ENCODE measurements at regions not wholly inside any gene's neighbourhood (a gene's known extent, or its start where the extent isn't known, plus 50 kb on each side); places are given as distances from the start of the nearest gene placed in this dataset.

DNA sequence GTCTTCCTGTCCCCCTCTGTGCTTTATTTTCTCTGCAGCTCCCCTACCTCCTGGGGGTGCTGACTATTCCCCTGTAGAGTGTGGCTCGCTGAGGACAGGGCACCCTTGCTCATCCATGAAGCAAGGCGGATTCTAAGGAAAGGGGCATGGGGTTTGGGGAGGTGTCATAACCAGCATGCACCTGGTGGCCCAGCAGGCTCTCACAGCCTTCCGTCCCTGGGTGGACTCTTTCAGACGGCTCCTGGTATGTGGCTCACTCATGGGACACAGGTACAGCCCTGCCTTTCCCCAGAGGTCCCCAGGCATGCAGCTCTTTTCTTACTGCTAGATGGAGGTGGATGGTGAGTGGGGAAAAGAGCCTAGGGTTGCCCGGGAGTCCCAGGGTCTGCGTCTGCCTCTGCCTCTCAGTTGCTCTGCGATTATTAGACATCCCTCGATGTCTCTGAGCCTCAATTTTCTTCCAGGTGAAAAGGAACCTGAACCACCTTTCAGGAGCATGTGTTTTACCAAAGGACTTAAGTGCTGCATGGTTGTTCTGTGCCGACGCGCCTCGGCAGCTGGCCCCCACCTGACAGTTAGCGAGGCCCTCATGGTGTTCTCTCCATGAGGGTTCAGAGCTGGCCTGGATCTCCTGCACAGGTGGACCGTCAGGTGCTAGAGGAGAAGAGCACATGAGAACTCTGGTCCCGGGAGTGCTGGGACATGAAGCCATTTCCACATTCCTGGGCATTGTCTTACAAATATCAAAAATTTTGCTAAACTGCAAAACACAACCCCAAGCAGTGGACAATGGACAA is 172.5 kb upstream of the SHH start:
- Histone ChIP-seq H3K36me3 (ENCODE audit: control insufficient read depth, insufficient read depth, low read length) (no peaks in the 10 kb centered on the region), H3K27ac (ENCODE audit: low read depth, low read length) (no peak overlapping the region), H3K9ac (ENCODE audit: low read length) (no peak overlapping the region), H3K4me1 (ENCODE audit: control insufficient read depth, insufficient read depth, low read length) (no peaks in the 10 kb centered on the region), H3K27me3 (ENCODE audit: control insufficient read depth, insufficient read depth, low read length) (no peaks in the 10 kb centered on the region), H3K4me3 (ENCODE audit: low read length) (no peak overlapping the region)

GRCh38 chr7:155984028-155984580 is 171.8 kb upstream of the SHH start:
- H3K27ac ChIP-seq (ENCODE audit: low read depth, low read length) = no peak overlapping the region
- no peaks in the 10 kb centered on the region for H3K36me3 ChIP-seq (ENCODE audit: control insufficient read depth, insufficient read depth, low read length)
- no peak overlapping the region for H3K4me3 ChIP-seq (ENCODE audit: low read length)
- no peaks in the 10 kb centered on the region for H3K4me1 ChIP-seq (ENCODE audit: control insufficient read depth, insufficient read depth, low read length)
- H3K9ac ChIP-seq (ENCODE audit: low read length) = no peak overlapping the region
- H3K27me3 ChIP-seq (ENCODE audit: control insufficient read depth, insufficient read depth, low read length) = no peaks in the 10 kb centered on the region

DNA sequence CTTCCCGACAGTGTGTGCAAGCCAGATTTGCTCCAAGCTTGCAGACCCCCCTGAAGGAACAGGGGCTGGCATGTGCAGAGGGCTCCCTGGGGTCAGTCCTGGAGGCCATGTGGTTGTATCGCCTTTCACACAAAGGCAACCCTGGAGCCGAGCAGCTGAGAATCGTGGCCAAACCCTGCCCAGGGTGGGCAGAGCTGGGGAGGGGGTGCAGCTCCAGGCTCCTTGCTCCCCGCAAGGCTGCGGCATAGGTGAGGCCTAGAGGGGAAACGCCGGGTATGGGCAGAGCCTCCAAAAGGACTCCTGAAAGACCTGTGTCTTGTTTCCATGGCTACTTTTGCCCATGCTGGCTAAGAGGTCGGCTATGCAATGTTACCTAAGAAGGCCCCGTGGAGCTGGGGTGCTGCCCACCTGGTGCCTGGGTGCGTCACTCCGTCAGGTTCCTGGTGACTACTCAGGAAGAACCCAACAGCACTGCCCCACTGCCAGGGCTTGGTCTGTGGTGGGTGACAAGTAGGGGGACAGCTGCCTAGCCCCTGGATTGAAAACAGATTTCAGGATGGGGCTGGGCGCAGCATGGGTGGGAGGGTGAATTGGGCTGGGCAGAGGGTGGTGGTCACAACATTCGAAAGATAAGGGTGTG is 171.0 kb upstream of the SHH start:
- Histone ChIP-seq H3K27ac (ENCODE audit: low read depth, low read length) (no peak overlapping the region), H3K36me3 (ENCODE audit: control insufficient read depth, insufficient read depth, low read length) (no peaks in the 10 kb centered on the region), H3K9ac (ENCODE audit: low read length) (no peak overlapping the region), H3K4me1 (ENCODE audit: control insufficient read depth, insufficient read depth, low read length) (no peaks in the 10 kb centered on the region), H3K27me3 (ENCODE audit: control insufficient read depth, insufficient read depth, low read length) (no peaks in the 10 kb centered on the region), H3K4me3 (ENCODE audit: low read length) (no peak overlapping the region)

GRCh38 chr7:155981703-155982102 is 169.4 kb upstream of the SHH start:
- no peaks in the 10 kb centered on the region for H3K36me3 ChIP-seq (ENCODE audit: control insufficient read depth, insufficient read depth, low read length)
- H3K4me1 ChIP-seq (ENCODE audit: control insufficient read depth, insufficient read depth, low read length) = no peaks in the 10 kb centered on the region
- H3K4me3 ChIP-seq (ENCODE audit: low read length) = no peak overlapping the region
- H3K27ac ChIP-seq (ENCODE audit: low read depth, low read length) = no peak overlapping the region
- H3K27me3 ChIP-seq (ENCODE audit: control insufficient read depth, insufficient read depth, low read length) = no peaks in the 10 kb centered on the region
- no peak overlapping the region for H3K9ac ChIP-seq (ENCODE audit: low read length)

GRCh38 chr7:155980841-155981240 is 168.6 kb upstream of the SHH start:
- no peaks in the 10 kb centered on the region for H3K36me3 ChIP-seq (ENCODE audit: control insufficient read depth, insufficient read depth, low read length)
- H3K9ac ChIP-seq (ENCODE audit: low read length) = no peak overlapping the region
- no peak overlapping the region for H3K4me3 ChIP-seq (ENCODE audit: low read length)
- H3K27ac ChIP-seq (ENCODE audit: low read depth, low read length) = no peak overlapping the region
- H3K4me1 ChIP-seq (ENCODE audit: control insufficient read depth, insufficient read depth, low read length) = no peaks in the 10 kb centered on the region
- no peaks in the 10 kb centered on the region for H3K27me3 ChIP-seq (ENCODE audit: control insufficient read depth, insufficient read depth, low read length)

GRCh38 chr7:155979994-155980393 is 167.7 kb upstream of the SHH start:
- Histone ChIP-seq H3K36me3 (ENCODE audit: control insufficient read depth, insufficient read depth, low read length) (no peaks in the 10 kb centered on the region), H3K4me3 (ENCODE audit: low read length) (no peak overlapping the region), H3K4me1 (ENCODE audit: control insufficient read depth, insufficient read depth, low read length) (no peaks in the 10 kb centered on the region), H3K9ac (ENCODE audit: low read length) (no peak overlapping the region), H3K27me3 (ENCODE audit: control insufficient read depth, insufficient read depth, low read length) (no peaks in the 10 kb centered on the region), H3K27ac (ENCODE audit: low read depth, low read length) (no peak overlapping the region)

- Histone ChIP-seq H3K4me1 (ENCODE audit: control insufficient read depth, insufficient read depth, low read length) (no peaks in the 10 kb centered on the region), H3K4me3 (ENCODE audit: low read length) (no peak overlapping the region), H3K27me3 (ENCODE audit: control insufficient read depth, insufficient read depth, low read length) (no peaks in the 10 kb centered on the region), H3K36me3 (ENCODE audit: control insufficient read depth, insufficient read depth, low read length) (no peaks in the 10 kb centered on the region), H3K27ac (ENCODE audit: low read depth, low read length) (no peak overlapping the region), H3K9ac (ENCODE audit: low read length) (no peak overlapping the region)
These were observed 167.3 kb upstream of the SHH start for GRCh38 chr7:155979566-155979965.

- H3K36me3 ChIP-seq (ENCODE audit: control insufficient read depth, insufficient read depth, low read length) = no peaks in the 10 kb centered on the region
- H3K9ac ChIP-seq (ENCODE audit: low read length) = no peak overlapping the region
- no peak overlapping the region for H3K4me3 ChIP-seq (ENCODE audit: low read length)
- H3K4me1 ChIP-seq (ENCODE audit: control insufficient read depth, insufficient read depth, low read length) = no peaks in the 10 kb centered on the region
- H3K27me3 ChIP-seq (ENCODE audit: control insufficient read depth, insufficient read depth, low read length) = no peaks in the 10 kb centered on the region
- H3K27ac ChIP-seq (ENCODE audit: low read depth, low read length) = no peak overlapping the region
These were observed 163.2 kb upstream of the SHH start for GRCh38 chr7:155975490-155975889.

DNA sequence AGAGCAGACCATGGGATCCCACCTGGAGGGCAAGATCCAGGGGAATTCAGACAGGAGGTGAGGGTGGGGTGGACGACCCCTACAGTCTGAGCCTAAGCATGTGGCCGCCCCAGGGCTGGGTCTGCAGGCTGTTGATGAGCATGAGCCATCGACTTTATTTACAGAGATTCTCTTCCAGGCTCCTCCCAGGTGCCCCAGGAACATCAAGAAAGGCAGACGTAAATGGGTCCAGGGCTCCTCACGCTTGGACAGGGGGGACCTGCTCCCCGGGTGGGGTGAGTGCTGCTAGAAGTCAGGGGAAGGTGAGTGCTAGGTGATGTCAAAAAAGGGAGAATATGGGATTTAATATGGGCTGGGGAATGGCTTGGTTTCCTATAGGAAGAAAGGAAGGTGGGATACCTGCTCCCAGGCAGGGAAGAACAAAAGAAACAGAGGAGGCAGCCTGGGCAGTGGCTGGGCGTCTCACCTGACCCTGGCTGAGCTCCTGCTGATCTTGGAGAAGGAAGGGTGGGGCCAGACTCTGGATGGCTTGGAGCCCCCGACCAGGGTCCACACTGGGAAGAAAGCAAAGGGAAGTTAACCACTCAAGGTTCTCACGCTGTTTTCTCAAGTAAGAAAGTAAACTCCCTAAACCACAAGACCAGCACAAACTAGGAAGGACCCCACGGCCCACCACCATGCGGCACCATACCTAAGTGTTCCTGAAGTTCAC is 162.1 kb upstream of the SHH start:
- Histone ChIP-seq H3K4me3 (ENCODE audit: low read length) (no peak overlapping the region), H3K27ac (ENCODE audit: low read depth, low read length) (no peak overlapping the region), H3K36me3 (ENCODE audit: control insufficient read depth, insufficient read depth, low read length) (no peaks in the 10 kb centered on the region), H3K9ac (ENCODE audit: low read length) (no peak overlapping the region), H3K27me3 (ENCODE audit: control insufficient read depth, insufficient read depth, low read length) (no peaks in the 10 kb centered on the region), H3K4me1 (ENCODE audit: control insufficient read depth, insufficient read depth, low read length) (no peaks in the 10 kb centered on the region)

DNA sequence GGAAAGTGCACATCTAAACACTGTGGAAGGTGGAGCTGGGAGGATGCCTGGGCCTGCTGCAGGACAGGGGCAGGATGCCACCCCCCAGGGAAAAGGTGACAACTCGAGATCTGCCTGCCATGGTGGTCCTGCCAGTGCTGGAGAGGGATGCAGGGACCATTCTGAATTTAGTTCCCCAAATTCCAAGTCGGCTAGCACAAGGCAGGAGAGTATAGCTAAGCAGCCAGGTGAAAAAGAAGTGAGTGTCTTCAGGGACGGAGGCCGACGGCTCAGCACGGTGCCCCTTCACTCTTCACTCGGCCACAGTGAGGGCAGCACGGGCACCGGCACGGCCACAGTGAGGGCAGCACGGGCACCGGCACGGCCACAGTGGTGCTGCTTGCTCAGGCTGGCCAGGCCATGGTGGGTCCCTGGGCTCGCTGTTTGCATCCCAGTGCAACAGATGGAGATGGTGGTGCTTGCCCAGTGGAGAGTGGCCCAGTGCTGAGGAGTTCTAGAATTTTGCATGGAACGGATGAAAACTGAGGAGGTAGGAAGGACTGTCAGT is 161.3 kb upstream of the SHH start:
- Histone ChIP-seq H3K27me3 (ENCODE audit: control insufficient read depth, insufficient read depth, low read length) (no peaks in the 10 kb centered on the region), H3K36me3 (ENCODE audit: control insufficient read depth, insufficient read depth, low read length) (no peaks in the 10 kb centered on the region), H3K4me1 (ENCODE audit: control insufficient read depth, insufficient read depth, low read length) (no peaks in the 10 kb centered on the region), H3K9ac (ENCODE audit: low read length) (no peak overlapping the region), H3K4me3 (ENCODE audit: low read length) (no peak overlapping the region), H3K27ac (ENCODE audit: low read depth, low read length) (no peak overlapping the region)

GRCh38 chr7:155972651-155973390 is 160.6 kb upstream of the SHH start:
- H3K4me3 ChIP-seq (ENCODE audit: low read length) = no peak overlapping the region
- H3K9ac ChIP-seq (ENCODE audit: low read length) = no peak overlapping the region
- H3K36me3 ChIP-seq (ENCODE audit: control insufficient read depth, insufficient read depth, low read length) = no peaks in the 10 kb centered on the region
- no peaks in the 10 kb centered on the region for H3K27me3 ChIP-seq (ENCODE audit: control insufficient read depth, insufficient read depth, low read length)
- H3K27ac ChIP-seq (ENCODE audit: low read depth, low read length) = no peak overlapping the region
- no peaks in the 10 kb centered on the region for H3K4me1 ChIP-seq (ENCODE audit: control insufficient read depth, insufficient read depth, low read length)

- Histone ChIP-seq H3K4me1 (ENCODE audit: control insufficient read depth, insufficient read depth, low read length) (no peaks in the 10 kb centered on the region), H3K9ac (ENCODE audit: low read length) (no peak overlapping the region), H3K4me3 (ENCODE audit: low read length) (no peak overlapping the region), H3K27me3 (ENCODE audit: control insufficient read depth, insufficient read depth, low read length) (no peaks in the 10 kb centered on the region), H3K27ac (ENCODE audit: low read depth, low read length) (no peak overlapping the region), H3K36me3 (ENCODE audit: control insufficient read depth, insufficient read depth, low read length) (no peaks in the 10 kb centered on the region)
These were observed 160.0 kb upstream of the SHH start for GRCh38 chr7:155972247-155972646.

Measured in rectal smooth muscle tissue (tissue), 1 donor.